T47D (cell line): ENCODE measurements at regions not wholly inside any gene's neighbourhood (a gene's known extent, or its start where the extent isn't known, plus 50 kb on each side); places are given as distances from the start of the nearest gene placed in this dataset.
"Not testable (repeated sequence)": the region's sequence is repeated elsewhere in the genome, so short reads cannot be mapped to it uniquely, and the experiment has no call there.

ENCODE experiments used
- DNase-seq, 2 experiments: peaks; one replicate each; pipeline versions ENCODE4 v3.0.0 to v3.0.0-alpha.2; 2011 to 2012; ENCODE audit warnings: low read depth in 1 of 2, low spot score in 1 of 2
- JUND ChIP-seq: IDR thresholded peaks from 2 replicates; pipeline ENCODE4 v1.6.1; 2012; ENCODE audit warnings: low read depth
- in situ Hi-C: cut with HindIII; loops from 2 replicates; pipeline ENCODE4 v1.10.0; 2016; ENCODE audit warnings: low sequenced_read_pairs, low pct_unique_long_range_greater_than_20kb

DNA sequence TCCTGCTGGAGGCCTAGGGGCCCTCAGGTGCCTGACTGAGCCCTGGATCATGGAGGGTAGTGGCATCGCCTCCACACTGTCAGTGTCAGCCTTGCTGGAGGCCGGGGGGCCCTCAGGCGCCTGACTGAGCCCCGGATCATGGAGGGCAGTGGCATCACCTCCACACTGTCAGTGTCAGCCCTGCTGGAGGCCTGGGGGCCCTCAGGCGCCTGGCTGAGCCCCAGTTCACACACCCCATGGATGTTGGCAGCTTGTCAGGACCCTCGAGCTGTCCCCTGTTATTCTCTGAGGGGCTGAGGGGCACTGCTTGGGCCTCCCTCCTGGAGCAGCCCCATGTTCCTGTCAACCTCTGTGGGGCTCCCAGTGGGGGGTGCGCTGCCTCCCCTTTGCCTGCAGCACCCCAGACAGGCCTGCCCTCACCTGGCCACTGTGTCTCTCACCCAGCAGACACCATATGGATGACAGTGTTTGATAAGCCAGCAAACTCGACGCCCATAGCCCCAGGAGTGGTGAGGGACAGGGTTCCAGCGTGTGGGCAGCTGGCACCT lies 197.6 kb downstream of the LIPI start:
- in situ Hi-C loops: no loop called here
- no peak for TF ChIP-seq JUND
- no peak for DNase-seq

DNA sequence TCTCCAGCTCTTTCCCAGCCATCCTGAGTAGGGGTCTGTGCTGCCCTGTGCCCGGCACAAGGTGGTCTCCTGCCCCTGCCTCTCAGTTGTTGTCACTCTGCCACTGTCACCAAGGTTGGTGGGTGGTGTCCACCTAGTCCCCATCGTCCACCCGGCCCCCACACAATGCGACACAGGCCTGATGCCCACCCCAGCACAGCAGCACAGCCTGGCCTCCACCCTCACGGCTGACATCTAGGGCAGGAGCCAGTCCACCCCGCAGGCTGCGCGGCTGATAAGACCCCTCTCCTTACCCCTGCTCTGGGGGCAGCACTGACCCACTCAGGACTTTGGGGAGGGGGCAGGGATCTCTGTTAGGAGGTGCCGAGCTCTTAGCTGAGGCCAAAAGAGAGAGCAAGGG lies 198.3 kb downstream of the LIPI start:
- TF ChIP-seq JUND: no peak
- in situ Hi-C loops: no loop called here
- no peak for DNase-seq

GRCh38 chr21:14011751-14012150 lies 199.0 kb downstream of the LIPI start:
- DNase-seq, in situ Hi-C loops: not testable (repeated sequence)

DNA sequence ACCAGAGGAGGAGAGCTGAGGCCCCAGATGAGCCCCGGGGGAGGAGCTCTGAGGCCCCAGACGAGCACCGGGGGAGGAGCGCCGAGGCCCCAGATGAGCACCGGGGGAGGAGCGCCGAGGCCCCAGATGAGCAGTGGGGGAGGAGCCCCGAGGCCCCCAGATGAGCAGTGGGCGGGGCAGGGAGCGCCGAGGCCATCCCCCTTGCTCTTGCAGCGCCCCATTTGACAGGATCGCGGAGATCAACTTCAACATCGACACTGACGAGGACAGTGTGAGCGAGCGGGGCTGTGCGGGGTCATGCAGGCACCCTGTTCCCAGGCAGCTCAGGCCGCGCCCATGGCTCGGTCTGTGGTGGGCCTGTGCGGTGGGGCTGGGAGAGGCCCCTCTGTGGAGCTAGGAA lies 199.6 kb downstream of the LIPI start:
- in situ Hi-C loops: not testable (repeated sequence)

GRCh38 chr21:14010729-14011128 lies 200.0 kb downstream of the LIPI start:
- DNase-seq: no peak
- in situ Hi-C loops: no loop called here
- TF ChIP-seq JUND: no peak

More for the DNA sequence above, 199.6 kb downstream of the LIPI start:
- DNase-seq: not testable (repeated sequence)

DNA sequence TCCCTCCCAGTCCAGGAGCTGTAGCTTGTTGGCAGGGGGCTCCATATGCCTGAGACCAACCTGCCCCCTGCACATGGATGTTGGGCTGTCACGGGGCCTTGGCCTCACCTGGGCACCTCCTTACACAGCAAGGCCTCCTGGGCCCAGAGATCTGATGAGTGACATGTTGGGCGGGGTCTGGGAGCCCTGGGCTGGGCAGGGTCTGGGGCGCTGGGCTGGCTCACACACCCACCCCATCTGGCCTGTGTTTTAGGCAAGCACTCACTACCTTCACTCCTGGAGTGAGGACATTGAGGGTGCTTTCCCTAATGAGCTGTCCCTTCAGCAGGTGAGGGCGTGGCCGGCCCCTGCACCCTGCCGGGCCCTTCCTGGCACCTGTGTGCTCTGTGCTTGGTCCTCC lies 200.8 kb downstream of the LIPI start:
- DNase-seq, in situ Hi-C loops: not testable (repeated sequence)

DNA sequence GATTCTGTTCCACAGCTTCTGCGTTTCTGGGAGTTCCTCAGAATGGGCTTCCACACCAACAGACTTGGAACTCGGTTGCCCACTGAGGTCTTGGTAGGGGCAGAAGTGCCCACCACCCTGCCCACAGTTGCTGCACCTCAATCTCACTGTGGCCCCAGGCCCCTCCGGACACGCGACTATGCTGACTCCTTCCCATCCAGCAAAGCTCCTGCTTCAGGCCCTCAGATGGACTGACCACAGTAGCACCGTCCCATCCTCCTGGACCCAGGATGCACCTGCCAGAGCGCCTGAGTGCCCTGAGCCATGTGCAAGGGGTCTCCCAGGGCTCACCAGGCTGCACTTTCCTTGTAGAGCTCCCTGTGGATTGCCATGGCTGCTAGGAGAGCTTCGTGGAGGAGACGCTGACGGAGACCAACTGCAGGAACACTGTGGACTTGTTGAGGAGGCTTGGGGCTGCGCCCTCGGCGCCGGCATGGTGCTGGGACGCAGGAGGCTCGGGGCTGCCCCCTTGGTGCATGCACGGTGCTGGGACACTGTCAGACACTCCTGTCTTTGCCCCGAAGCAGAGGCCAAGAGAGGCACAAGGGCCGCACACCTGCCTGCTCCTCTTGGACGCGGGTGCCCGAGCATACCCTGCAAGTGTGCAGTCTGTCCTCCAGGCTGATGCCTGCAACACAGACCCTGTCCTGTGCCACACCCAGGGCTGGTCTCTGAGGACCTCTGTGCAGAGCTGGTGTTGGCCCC lies 201.3 kb downstream of the LIPI start:
- in situ Hi-C loops, DNase-seq: not testable (repeated sequence)

DNA sequence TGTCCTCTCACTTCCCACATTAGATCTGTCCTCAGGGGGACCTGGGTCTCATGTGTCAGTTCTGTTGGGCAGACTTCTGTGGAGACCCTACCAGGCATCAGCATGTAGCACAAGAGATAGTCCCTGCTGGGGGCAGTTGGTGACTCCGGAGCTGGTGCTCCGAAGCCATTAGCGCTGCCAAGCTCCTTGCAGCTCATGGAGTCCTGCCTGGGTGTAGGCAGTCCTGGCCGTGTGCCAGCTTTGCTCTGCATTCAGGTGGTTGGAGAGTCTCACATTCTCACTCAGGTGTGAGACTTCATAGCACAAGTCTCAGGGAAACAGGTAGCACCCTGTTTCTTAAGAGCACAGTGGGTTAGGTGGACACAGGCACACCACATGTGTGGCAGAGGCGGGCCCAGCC lies 202.3 kb downstream of the LIPI start:
- in situ Hi-C loops: not testable (repeated sequence)
- peak in 1 of 2 experiments; percentile 4 for DNase-seq

- in situ Hi-C loops, DNase-seq: not testable (repeated sequence)
Observed at GRCh38 chr21:14008006-14008405, 202.7 kb downstream of the LIPI start.

GRCh38 chr21:14006144-14006543 lies 204.6 kb downstream of the LIPI start:
- DNase-seq, in situ Hi-C loops: not testable (repeated sequence)

GRCh38 chr21:13986996-13987958 lies 223.5 kb downstream of the LIPI start:
- in situ Hi-C loops: not testable (repeated sequence)

DNA sequence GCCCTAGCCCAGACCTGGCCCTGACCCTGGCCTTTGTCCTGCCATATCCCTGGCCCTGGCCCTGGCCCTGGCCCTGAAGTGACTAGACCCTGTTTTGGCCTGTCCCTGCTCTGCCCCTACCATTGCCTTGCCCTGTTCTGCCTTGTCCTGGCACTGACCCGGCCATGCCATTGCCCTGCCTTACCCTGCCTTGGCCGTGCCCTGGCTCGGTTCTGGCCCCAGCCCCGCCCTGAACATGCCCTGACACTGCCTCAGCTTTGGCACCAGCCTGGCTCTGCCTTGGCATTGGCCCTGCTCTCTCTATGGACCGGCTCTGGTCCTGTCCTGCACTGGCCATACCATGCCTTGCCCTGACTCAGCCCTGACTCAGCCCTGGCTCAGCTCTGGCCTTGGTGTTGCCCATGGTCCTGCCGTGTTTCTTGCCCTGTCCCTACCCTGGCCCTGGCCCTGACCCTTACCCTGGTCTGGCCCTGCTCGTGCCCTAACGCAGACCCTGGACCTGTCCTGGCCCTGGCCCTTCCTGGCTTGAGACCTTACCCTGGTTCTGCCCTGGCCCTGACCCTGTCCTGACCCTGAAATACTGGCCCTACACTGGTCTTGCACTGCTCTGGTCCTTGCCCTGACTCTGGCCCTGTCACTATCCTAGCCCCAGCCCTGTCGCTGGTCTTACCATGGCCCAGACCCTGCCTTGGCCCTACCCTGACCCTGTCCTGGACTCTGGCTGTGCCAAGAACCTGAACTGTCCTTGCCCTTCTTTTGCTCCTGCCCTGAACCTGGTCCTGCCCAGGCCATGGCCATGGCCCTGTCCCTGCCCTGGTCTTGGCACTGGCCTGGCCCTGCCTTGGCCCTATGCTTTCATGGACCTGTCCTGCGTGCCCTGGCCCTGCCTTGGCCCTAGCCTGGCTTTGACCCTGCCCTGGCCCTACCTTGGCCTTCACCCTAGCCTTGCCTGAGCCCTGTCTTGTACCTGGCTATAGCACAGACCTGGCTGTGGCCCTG lies 224.6 kb downstream of the LIPI start:
- in situ Hi-C loops, DNase-seq: not testable (repeated sequence)

More at GRCh38 chr21:13986996-13987958, 223.5 kb downstream of the LIPI start:
- not testable (repeated sequence) for DNase-seq

- in situ Hi-C loops, DNase-seq: not testable (repeated sequence)
Observed at GRCh38 chr21:13985137-13985864, 225.5 kb downstream of the LIPI start.

GRCh38 chr21:13984728-13985127 lies 226.0 kb downstream of the LIPI start:
- in situ Hi-C loops, DNase-seq: not testable (repeated sequence)

- DNase-seq, in situ Hi-C loops: not testable (repeated sequence)
Observed at GRCh38 chr21:13981176-13982087, 229.3 kb downstream of the LIPI start.
